OCI-M2 (cell line): ENCODE measurements at regions not wholly inside any gene's neighbourhood (a gene's known extent, or its start where the extent isn't known, plus 50 kb on each side); places are given as distances from the start of the nearest gene placed in this dataset.
"Not testable (repeated sequence)": the region's sequence is repeated elsewhere in the genome, so short reads cannot be mapped to it uniquely, and the experiment has no call there.

Experiments used
- DNase-seq: peaks from one replicate; lab custom pipeline; 2025; ENCODE audit not compliant: unreplicated experiment; lab: John Stamatoyannopoulos, UW

DNA sequence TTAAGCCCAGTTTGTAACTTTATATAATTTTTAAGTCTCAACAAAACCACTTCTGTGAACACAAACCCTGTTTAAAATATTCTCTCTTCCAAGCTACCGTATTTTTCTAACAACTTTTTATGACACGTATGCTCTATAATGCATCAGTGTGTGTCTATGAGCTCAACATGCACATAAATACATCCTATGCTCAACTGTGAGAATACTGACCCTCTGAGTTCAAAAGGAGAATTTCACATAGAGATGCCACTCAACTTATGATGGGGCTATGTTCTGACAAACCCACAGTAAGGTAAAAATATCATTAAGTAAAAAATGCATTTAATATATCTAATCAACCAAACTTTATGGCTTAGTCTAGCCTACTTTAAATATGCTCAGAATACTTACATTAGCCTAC lies 1139.7 kb upstream of the SPRY2 start:
- DNase-seq: no peak

GRCh38 chr13:81473366-81473899 lies 1132.5 kb upstream of the SPRY2 start:
- no peak for DNase-seq

GRCh38 chr13:81458170-81458569 lies 1117.2 kb upstream of the SPRY2 start:
- DNase-seq: no peak

DNA sequence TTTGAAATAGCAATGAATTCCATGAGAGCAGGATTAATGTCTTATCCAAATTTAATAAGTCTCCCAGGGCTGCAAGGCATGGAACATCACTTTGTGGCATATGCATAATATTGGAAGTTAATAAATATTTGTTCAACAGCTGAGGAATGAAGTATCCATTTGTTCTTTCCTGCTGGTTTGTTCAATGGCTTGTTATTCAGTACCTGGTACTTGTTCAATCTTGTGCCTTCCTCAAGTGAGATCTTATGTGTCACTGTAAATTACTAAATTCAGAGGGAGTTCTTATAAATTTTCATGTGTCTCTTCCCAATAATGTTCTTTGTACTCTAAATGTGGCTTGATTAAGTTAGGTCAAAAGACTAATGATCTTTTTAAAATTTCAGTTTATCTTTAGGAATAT lies 1105.5 kb upstream of the SPRY2 start:
- DNase-seq: no peak

DNA sequence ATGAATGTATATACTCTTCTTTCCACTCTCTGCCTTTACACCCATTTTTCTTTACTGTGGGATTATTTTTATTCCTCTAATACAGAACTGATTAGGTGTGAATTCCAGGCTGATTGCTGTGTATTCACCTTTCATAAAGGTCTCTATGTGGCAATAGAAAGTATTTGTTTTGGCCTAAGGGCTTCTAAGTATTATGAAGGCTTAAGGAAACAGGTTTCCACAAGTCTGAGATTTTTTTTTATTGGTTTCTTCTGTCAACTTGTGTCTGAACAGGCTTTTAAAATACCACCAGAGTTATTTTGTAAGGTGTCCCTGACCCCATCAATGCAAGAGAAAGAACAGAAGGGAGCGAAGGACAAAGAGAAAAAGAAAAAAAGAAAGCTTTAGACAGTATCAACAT lies 1102.0 kb upstream of the SPRY2 start:
- DNase-seq: no peak

- DNase-seq: no peak
Measured at GRCh38 chr13:81425286-81425685, 1084.4 kb upstream of the SPRY2 start.

DNA sequence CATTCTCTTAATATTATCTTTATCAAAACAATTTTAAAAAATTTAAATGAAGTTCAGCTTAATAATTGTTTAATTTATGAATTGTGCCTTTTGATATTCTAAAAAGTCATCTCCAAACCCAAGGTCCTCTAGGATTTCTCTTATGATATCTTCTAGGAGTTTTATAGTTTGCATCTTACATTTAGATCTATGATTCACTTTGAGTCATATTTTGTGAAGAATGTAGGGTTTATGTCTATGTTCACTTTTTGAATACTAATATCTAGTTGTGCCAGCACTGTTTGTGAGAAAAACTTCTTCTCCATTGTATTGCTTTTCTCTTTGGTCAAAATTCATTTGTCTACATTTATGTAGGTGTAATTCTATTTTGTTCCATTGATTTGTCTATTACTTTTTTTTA lies 1068.4 kb upstream of the SPRY2 start:
- DNase-seq: no peak

GRCh38 chr13:81408647-81409046 lies 1067.7 kb upstream of the SPRY2 start:
- no peak for DNase-seq

DNA sequence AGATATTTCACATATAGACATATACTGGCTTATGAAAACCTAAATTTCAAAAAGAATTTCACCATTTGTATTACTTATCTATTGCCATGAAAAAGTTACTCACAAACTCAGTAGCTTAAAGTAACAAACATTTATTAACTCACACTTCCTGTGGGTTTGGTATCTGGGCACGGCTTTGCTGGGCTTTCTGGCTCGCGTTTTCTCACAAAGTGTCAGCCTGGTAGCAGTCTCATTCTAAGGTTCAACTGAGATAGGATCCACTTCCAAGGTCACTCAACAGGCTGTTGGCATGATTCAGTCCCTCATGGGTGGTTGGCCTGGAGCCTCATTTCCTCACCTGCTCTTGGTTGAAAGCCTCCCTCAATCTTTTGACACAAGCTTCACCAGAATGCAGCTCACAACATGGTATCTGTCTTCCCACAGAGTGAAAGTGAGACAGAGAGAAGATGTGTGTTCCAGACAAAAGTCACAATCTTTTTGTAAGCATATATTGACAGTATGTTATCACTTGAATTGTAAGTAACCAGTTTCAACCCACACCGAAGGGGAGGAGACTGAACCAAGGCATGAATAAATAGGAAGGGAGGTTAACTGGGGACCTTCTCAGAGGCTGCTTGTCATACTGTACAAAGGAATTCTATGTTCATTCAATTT lies 1065.8 kb upstream of the SPRY2 start:
- DNase-seq: no peak

GRCh38 chr13:81406022-81406421 lies 1065.1 kb upstream of the SPRY2 start:
- no peak for DNase-seq

- DNase-seq: no peak
Measured at GRCh38 chr13:81396192-81396591, 1055.3 kb upstream of the SPRY2 start.

GRCh38 chr13:81395368-81395767 lies 1054.4 kb upstream of the SPRY2 start:
- DNase-seq: peak; percentile 61

DNA sequence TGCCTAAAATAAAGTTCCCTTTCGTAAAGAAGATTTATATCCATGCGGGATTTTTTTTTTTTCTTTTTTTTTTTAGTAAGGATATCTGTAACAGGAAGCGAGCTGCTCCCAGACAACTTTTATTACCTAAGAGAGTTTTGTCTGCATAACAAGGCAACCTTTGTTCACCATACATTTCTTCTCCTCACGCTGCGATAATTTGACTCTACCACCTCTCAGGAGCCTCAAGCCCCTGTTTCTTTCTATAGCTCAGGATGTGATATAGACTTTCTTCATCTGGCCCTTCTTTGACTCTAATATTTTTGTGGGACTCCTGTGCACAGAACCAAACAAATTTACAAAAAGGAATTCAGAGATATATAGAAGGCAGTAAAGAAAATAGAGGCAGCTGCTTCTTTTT lies 1053.7 kb upstream of the SPRY2 start:
- DNase-seq: no peak

DNA sequence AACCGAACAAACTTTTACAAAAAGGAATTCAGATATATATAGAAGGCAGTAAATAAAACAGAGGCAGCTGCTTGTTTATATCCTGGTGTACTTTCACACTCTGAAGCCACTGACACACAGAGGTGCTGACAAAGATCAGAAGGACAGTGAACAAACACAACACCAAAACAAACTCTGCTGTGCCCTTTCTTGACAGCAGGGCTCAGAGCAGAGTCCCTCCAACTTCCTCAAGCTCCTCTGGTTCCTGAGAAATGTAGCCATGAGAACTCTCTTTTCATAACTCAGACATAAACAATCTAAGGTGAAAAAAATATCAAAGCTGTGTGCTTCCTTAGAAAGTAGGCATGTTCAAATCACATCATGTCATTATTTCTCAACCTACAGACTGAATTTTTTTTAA lies 1052.8 kb upstream of the SPRY2 start:
- DNase-seq: peak; percentile 14

GRCh38 chr13:81393110-81393509 lies 1052.2 kb upstream of the SPRY2 start:
- DNase-seq: no peak

DNA sequence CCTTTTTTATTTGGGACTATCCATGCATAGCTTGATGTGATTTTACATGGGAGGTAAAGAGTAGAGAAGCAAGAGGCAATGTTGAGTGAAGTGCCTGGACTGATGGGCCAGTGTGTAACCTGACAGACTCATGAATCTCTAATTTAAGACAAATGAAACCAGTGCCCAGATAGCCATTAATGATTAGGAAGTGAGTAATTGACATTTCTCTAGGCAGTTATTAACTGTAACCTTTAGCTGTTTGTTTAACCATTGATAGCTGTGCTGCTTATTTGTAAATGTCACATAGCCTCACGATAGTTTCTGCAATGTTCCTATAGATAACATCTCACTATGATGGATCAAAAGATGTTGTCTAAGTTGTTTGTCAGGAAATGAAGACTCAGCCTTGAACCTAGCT lies 1047.5 kb upstream of the SPRY2 start:
- no peak for DNase-seq

DNA sequence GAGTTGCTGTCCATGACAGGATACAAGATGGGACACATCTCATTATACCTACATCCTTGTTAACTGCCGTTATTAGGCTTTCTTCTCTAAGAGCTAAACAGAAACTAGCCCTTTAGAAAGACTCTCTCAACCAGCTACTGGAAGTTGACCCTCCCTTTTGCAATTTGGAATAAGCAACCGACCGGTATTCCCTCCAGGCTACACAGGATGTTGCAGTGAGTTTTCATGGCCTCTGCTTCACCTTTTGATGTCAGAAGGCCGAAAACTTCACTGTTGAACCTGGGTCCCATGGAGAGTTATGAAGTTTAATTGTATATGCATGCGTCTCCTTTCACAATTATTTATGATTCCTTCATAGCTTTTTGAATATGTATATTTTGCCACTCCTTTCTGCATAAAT lies 1042.5 kb upstream of the SPRY2 start:
- DNase-seq: no peak

GRCh38 chr13:81382246-81382645 lies 1041.3 kb upstream of the SPRY2 start:
- no peak for DNase-seq

- no peak for DNase-seq
Measured at GRCh38 chr13:81381560-81381959, 1040.6 kb upstream of the SPRY2 start.

GRCh38 chr13:81379183-81379582 lies 1038.3 kb upstream of the SPRY2 start:
- no peak for DNase-seq

GRCh38 chr13:81377921-81378320 lies 1037.0 kb upstream of the SPRY2 start:
- no peak for DNase-seq

- no peak for DNase-seq
Measured at GRCh38 chr13:81375709-81376108, 1034.8 kb upstream of the SPRY2 start.

DNA sequence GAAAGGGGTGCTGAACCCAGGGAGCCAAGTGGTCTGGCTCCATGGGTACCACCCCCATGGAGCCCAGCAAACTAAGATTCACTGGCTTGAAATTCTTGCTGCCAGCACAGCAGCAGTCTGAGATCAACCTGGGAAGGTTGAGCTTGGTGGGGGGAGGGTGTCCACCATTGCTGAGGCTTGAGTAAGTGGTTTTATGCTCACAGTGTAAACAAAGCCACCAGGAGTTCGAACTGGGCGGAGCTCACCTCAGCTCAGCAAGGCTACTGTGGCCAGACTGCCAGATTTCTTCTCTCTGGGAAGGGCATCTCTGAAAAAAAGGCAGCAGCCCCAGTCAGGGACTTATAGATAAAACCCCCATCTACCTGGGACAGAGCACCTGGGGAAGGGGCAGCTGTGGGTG lies 1021.8 kb upstream of the SPRY2 start:
- DNase-seq: not testable (repeated sequence)
